NCI-H1417 treated with DMSO at 0.1 percent for 48 hours (cell line): ENCODE measurements at regions not wholly inside any gene's neighbourhood (a gene's known extent, or its start where the extent isn't known, plus 50 kb on each side); places are given as distances from the start of the nearest gene placed in this dataset.
A peak's percentile ranks its signal among the peaks of the same experiment; 100 is the strongest.

Experiments used
- DNase-seq: peaks from one replicate; lab custom pipeline; 2025; lab: John Stamatoyannopoulos, UW

DNA sequence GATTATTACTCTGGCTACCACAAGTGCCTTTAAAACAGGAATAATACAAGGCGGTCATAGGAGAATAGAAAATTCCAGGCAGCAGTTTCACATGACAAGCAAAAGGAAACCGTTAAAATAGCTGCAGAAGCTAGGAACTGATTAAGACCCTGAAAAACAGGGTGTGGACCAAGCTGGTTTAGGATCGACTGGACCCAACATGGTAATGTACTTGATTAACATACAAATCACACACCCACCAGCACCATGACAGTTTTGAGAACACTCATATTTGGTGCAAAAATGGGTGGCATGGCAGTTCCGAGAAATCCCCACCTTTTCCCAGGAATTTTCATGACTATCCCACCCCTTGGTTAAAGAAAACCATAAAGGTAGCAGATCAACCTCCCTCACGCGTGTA lies 51.9 kb upstream of the TMEM163 start:
- no peak for DNase-seq

- no peak for DNase-seq
These were observed 52.6 kb upstream of the TMEM163 start for GRCh38 chr2:134771313-134771801.

- no peak for DNase-seq
These were observed 53.8 kb upstream of the TMEM163 start for GRCh38 chr2:134772493-134773169.

- no peak for DNase-seq
These were observed 54.5 kb upstream of the TMEM163 start for GRCh38 chr2:134773335-134773734.

DNA sequence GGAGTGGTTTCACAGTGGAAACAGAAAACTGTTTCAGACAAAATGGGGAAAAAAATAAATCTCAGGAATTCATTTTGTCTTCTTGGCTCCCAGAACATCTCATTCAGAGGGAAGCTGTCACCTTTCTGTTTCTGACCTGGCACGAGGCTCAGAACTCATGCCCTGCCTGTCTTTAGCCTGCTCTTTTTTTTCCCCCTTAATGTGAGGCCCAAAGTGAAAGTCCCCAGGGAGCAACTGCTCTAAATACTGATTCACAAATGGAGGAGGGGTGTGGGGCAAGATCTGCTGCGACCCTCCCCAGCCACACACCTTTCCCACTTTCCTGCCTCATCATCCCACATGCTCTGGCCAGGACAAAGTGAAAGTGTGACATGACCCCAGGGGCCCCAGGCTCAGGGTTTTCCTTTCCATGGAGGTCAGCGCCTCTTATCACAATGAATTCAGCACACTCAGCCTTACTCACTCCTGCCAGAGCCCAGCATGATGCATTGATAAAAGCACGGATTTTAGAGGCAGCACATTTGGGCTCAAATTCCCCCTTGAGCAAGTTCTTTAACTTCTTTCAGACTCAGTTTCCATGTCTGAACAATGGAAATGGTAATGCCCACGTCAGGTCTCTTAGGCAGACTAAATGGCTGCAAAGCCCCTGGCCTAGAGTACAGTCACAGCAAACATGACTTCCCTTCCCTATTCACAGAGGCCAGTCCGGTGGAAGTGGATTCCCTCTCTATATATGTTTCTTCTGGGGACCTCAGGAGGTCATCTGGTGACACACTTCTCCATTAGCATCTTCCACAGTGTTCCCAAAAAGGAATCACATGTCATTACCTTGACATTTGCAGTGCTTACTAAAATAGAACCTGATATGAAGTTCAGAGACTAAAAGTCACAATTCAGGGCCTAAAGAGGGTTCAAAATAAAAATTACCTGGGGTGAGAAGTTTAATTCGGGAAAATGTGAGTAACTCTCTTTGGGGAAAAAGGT lies 55.3 kb upstream of the TMEM163 start:
- no peak for DNase-seq

- peak; percentile 38 for DNase-seq
These were observed 56.2 kb upstream of the TMEM163 start for GRCh38 chr2:134774786-134775641.

GRCh38 chr2:134776836-134777235 lies 58.0 kb upstream of the TMEM163 start:
- no peak for DNase-seq

- no peak for DNase-seq
These were observed 58.8 kb upstream of the TMEM163 start for GRCh38 chr2:134777593-134777992.

- no peak for DNase-seq
These were observed 59.6 kb upstream of the TMEM163 start for GRCh38 chr2:134778372-134778771.

DNA sequence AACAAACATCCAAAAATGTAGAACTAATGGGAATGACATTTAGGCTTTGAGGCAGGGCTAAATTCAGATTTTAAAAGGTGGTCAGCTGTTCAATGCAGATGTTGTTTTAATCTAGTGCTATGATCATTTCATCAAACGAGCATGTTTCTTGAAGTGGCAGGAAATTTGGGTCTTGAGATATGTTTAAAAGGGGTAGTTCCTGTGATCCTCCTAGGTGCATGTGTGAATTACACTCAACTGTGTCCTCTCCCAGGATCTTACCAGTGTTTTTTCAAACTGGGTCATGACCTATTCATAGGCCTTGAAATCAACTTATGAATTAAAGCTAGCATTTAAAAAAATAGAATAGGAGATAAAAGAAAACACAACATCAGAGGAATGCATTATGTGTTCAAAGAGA lies 57.4 kb upstream of the ACMSD start:
- no peak for DNase-seq

GRCh38 chr2:134782107-134782506 lies 56.3 kb upstream of the ACMSD start:
- DNase-seq, result no peak

DNA sequence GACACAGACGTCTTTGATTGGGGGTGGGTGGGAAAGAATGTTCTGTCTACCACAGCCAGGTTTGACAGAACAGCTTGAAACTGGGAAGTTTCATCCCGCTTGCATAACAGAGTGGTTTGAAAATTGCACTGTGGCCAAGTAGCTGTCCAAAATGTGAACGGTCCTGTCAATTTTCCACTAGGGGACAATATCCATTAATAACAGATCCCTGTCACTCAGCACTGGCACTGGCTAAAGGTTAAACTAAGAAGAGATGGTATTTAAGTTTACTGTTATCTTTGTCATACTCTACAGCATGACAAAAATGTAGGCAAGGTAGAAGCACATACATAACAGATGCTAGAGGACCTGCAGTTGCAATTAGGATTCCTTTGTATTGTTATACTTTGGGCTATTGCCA lies 55.6 kb upstream of the ACMSD start:
- no peak for DNase-seq

GRCh38 chr2:134783912-134784311 lies 54.5 kb upstream of the ACMSD start:
- no peak for DNase-seq

DNA sequence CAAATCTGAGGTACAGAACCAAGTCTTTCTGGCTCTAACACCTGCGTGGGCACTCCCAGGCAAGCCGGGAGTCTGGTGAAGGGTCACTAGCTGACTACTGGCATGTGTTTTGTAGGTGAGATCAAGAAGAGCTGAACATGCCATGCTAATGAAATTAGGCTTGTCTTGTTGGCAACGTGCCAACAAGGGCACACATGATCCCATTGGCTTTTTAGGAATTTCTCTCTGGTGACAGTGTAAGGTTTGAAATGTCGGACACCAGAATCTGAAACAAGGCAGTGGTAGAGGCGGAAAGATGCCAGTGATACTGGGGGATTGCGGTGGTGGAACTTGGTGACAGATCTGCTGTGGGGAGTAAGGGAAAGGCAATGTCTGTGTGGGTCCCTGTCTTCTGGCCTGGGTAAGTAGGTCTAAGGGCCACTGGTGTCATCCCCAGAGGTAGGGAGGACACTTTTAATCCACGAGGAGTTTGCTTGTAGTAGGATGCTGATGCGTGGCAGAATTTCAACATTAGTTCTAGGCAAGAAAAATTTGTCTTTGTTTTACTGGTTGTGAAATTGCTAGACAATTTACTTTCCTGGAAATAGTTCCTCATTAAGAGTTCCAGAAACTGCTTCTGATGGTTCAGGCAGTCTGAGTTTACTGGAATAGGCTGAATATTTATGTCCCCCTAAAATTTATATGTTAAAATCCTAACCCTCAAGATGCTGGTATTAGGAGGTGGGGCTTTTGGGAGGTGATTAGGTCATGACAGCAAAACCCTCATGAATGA lies 52.6 kb upstream of the ACMSD start:
- DNase-seq, result no peak

- DNase-seq, result no peak
These were observed 50.0 kb upstream of the ACMSD start for GRCh38 chr2:134788417-134788816.
